Ecto neural progenitor cell (in vitro differentiated cells): ENCODE measurements at regions not wholly inside any gene's neighbourhood (a gene's known extent, or its start where the extent isn't known, plus 50 kb on each side); places are given as distances from the start of the nearest gene placed in this dataset.

Source experiments
- DNase-seq: peaks from one replicate; pipeline ENCODE4 v3.0.0-alpha.2; 2018; ENCODE audit warnings: low spot score

GRCh38 chr13:103192511-103193135 is 126.4 kb upstream of the SLC10A2 start:
- DNase-seq = no peak

GRCh38 chr13:103190841-103191240 is 124.6 kb upstream of the SLC10A2 start:
- DNase-seq = no peak

GRCh38 chr13:103188713-103189326 is 122.6 kb upstream of the SLC10A2 start:
- no peak for DNase-seq

- no peak for DNase-seq
Measured at GRCh38 chr13:103187721-103188156, 121.5 kb upstream of the SLC10A2 start.

- no peak for DNase-seq
Measured at GRCh38 chr13:103184413-103184812, 118.2 kb upstream of the SLC10A2 start.

- DNase-seq = no peak
Measured at GRCh38 chr13:103178986-103179943, 113.0 kb upstream of the SLC10A2 start.

- DNase-seq = no peak
Measured at GRCh38 chr13:103174966-103175365, 108.7 kb upstream of the SLC10A2 start.

GRCh38 chr13:103168901-103169508 is 102.8 kb upstream of the SLC10A2 start:
- DNase-seq = no peak

- DNase-seq = no peak
Measured at GRCh38 chr13:103164251-103164650, 98.0 kb upstream of the SLC10A2 start.

GRCh38 chr13:103161476-103161875 is 95.3 kb upstream of the SLC10A2 start:
- no peak for DNase-seq

- no peak for DNase-seq
Measured at GRCh38 chr13:103157434-103158145, 91.4 kb upstream of the SLC10A2 start.

- DNase-seq = no peak
Measured at GRCh38 chr13:103157016-103157415, 90.8 kb upstream of the SLC10A2 start.

GRCh38 chr13:103156346-103156998 is 90.3 kb upstream of the SLC10A2 start:
- DNase-seq = no peak

GRCh38 chr13:103153466-103153865 is 87.2 kb upstream of the SLC10A2 start:
- no peak for DNase-seq

GRCh38 chr13:103147961-103148360 is 81.7 kb upstream of the SLC10A2 start:
- DNase-seq = no peak

GRCh38 chr13:103145442-103145841 is 79.2 kb upstream of the SLC10A2 start:
- no peak for DNase-seq

- no peak for DNase-seq
Measured at GRCh38 chr13:103143432-103143831, 77.2 kb upstream of the SLC10A2 start.

- DNase-seq = no peak
Measured at GRCh38 chr13:103142151-103142550, 75.9 kb upstream of the SLC10A2 start.

GRCh38 chr13:103140001-103140671 is 73.9 kb upstream of the SLC10A2 start:
- DNase-seq = no peak

GRCh38 chr13:103134271-103134670 is 68.1 kb upstream of the SLC10A2 start:
- DNase-seq = no peak

GRCh38 chr13:103133556-103133955 is 67.3 kb upstream of the SLC10A2 start:
- DNase-seq = no peak
